ENCODE measurements at regions not wholly inside any gene's neighbourhood (a gene's known extent, or its start where the extent isn't known, plus 50 kb on each side); places are given as distances from the start of the nearest gene placed in this dataset.

DNA sequence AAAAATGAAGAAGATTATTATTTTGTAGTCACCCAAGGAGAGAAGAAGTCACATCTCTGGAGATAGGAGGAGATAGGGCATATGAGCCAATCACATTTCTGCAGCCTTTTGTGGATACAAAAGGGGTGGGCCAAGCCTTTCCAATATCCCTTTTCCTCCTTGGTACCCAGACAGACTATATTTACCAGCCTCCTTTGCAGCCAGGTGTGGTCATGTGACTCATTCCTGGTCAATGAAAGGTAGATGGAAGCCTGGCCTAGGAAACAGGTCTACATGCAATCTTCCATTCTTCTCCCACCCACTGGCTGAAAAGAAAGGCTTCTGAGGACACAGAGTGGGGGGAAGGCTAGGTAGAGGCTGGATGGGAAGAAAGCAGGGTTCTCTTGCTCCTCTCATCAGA lies 58.1 kb upstream of the ERG start:
- no peak for DNase-seq (ENCODE audit: low read depth)

DNA sequence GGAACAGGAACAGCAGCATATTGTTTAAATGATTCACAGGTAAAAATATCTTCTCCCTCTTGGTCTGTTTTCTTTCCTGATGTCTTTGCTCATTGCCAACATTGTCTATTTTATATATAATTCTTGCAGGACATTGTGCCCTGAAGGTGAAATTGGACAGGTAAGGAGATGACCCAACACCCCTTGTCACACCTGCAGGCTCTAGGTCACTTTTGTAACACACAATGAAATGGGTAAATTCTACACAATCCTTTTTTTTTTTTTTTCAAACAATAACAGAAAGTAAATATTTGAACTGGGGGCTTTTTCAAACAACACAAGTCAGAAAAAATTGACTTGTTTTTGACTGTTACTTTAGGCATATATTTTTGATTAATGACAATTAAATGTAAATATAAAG lies 62.9 kb upstream of the ERG start:
- no peak for DNase-seq (ENCODE audit: low read depth)

DNA sequence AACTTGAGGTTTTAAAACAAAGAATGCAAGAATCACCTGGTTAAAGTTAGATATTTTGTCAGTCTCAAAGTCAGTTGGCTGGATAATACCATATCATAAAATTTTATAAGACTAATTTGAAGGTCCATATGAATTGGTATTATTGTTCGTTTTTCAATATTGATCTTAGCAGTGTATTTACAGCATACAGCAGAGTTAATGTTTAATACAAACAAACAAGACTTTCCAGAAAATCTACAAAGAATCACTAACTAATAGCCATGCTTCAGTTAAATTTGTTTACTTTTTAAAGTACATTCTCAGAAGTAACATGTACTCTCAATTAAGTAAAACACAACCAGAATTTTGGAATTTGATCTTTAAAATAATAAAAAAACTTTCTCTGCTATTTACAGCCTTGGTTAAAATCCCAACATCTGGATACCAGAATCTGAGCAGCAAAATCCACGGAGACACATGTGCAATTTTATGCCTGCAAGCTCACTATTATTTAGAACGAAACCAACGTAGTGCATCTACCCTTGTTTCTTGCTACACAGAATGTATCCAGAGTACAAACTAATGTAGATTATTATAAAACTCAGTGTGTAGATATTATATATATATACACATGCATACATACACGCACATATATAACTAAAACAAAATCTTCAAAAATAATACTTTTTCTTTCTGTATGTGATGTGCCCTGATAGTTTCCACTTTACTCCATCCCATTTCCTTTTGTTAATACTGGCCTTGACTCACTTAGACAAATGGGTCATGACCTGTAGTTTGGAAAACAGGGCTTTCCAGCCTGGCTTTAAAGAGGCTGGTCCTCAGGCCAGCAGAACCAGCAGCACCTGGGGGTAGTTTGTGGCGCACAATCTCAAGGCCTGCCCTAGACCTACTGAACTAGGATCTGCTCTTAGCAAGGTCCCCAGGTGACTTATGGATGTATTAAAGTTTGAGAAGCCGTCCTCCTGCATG lies 63.6 kb upstream of the ERG start:
- DNase-seq (ENCODE audit: low read depth), result no peak

DNA sequence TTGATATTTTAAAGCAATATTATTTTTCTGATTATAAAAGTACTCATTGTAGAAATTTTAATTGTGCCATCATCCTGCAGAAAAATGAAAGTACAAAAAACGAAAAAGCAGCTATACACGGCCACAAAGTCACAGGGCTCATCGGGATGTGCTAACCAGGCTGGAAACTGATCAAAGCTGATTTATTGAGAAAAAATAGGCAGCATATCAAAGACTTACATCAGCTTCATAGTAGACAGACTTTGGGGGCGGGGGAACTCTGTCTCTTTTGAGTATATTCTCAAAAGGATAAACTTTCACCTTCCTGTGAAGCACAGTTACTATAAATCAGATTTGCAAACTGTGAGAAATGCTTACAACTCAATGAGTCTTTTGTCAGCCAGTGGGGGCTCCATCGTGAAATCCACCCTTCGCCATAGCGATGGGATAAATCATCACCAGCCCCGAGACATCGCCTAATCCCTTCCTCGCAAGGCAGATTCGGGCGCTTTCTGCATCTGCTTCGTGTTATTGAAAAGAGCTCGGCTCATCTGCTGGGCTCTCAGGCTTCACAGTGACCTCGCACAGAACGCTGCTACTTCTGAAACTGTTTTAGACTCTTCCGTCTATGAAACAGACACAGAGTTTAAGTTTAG lies 69.2 kb upstream of the ERG start:
- no peak for DNase-seq (ENCODE audit: low read depth)

DNA sequence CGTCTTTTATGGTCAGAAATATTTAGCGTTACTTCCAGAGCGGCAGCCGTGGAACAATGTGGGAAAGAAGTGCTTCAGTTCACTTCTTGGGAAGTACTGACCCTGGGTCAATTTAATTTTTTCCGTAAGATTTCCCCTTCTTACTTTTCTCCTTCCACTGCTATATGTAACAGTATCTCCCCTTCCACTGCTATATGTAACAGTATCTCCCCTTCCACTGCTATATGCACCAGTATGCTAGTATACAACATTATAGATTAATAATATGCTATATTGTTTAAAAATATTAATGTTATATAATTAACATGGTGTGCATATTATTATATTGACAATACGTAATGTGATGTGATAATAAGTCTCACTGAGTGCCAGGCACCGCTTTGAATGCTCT lies 69.7 kb upstream of the ERG start:
- no peak for DNase-seq (ENCODE audit: low read depth)

DNA sequence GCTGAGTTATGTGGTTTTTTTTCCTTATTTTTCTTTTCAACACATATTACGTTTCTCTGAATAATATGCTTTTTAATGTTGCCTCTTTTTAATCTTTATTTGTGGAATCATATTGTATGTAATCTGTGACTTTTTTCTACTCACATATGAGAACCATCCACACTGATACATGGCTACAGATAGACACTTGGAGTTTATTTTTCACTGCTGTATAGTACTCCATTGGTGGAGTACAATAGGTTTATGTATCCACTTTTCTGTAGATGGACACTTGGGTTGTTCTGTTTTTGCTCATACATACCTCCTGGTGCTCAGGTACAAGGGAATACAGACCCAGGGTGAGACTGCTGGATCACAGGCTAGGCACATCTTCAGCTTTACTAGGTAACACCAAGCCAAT lies 71.5 kb upstream of the ERG start:
- DNase-seq (ENCODE audit: low read depth), result no peak

DNA sequence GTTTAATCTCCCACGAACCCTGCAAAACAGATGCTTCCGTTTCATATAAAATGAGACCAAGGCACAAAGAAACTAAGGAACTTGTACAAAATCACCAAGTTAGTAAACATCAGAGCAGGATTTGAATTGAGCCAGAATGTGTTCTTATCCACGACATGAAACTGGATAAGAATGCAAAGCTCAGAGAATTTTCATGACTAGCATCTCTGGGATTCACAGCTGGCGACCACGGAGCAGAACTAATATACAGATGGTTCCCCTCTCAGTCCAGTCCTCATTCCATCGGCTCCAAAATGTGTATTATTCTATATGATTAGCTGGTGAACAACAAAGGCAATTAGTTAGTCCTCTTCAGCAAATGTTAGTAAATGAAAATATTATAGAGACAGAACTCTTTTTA lies 72.3 kb upstream of the ERG start:
- no peak for DNase-seq (ENCODE audit: low read depth)

DNA sequence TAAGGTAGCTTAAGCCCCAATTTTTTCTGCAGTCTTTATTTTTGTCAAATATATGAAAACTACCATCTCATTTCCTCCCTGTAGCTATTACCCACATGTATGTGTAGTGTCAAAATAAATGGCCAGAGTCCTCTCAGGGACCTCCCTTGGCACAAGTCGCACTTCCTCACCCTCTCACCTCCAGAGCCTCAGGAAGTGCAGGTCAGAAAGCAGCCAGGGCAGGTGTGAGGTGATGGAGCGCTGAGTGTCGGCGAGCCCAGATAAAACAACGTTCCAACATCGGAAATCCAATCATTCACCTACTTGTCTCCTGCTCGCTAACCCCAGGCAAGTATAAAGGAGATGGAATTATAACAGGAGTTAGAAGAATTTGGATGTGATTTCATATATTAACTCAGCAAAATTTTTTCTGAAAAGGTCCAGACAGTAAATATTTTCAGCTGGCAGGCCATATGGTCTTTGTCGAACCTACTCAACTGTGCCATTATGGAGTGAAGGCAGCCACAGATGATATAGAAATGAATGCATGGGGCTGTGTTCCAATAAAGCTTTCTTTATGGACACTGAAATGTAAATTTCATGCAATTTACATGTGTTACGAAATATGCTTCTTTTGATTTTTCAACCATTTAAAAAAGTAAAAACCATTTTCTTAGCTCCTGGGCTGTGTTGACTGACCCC lies 76.8 kb upstream of the ERG start:
- DNase-seq (ENCODE audit: low read depth), result no peak

DNA sequence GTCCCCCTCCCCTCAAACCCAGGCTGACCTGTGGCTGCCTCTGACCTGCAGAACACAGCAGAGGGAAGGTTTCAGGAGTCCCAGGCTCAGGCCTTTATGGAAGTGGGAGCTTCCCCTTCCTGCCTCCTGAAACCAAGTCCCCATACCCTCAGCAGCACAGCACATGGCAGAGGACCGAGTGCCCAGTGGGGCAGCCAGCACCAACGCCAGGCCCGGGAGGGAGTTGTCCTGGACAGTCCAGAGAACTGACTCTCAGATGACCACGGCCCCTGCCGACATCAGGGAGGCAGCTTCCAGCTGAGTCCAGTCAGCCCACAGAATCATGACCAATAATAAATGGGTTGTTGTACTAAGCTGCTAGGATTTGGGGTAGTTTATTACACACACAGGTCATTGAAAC lies 79.6 kb upstream of the ERG start:
- no peak for DNase-seq (ENCODE audit: low read depth)

DNA sequence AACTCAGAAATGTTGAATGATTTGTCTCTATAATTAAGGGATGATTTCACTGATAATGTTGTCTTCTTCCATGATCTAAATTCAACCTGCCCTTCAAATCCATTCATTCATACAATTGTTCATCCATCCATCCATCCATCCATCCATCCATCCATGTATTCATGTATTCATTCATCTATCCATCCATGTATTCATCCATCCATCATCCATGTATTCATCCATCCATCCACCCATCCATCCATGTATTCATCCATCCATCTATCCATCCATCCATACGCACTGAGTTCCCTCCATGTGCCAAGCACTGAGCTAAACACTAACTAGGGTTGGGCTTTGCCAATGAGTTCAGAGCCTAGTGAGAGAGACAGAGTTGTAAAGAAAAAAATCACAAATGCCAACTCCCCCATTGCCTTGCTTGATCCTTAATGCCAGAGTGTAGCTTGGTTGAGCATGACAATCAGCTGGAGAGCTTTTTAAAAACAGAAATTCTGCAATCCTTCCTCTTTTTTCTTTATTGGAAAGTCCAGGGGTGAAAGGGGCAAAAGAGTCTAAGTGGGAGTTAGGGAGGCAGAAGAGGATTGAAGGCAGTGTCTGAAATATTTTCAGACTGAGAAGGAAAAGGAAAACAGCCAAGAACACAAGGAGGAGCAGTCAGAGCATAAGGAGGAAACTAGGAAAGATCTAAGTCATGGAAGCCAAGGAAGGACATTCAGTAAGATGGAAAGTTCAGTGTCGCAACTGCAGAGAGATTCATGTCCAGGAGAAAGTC lies 92.4 kb upstream of the ERG start:
- DNase-seq (ENCODE audit: low read depth), result no peak

DNA sequence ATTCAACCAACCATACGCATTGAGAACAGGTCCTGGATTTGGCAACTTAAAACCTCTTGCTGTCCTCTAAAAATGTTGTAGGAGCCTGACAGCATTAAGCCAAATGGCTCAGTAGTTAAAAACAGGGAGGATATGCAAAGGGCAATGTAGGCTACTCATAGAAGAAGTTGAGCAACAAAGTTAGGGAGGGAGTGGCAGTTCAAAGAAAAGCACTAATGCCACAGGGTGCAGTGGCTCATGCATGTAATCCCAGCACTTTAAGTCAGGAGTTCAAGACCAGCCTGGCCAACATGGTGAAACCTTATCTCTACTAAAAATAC lies 92.9 kb upstream of the ERG start:
- DNase-seq (ENCODE audit: low read depth), result no peak

DNA sequence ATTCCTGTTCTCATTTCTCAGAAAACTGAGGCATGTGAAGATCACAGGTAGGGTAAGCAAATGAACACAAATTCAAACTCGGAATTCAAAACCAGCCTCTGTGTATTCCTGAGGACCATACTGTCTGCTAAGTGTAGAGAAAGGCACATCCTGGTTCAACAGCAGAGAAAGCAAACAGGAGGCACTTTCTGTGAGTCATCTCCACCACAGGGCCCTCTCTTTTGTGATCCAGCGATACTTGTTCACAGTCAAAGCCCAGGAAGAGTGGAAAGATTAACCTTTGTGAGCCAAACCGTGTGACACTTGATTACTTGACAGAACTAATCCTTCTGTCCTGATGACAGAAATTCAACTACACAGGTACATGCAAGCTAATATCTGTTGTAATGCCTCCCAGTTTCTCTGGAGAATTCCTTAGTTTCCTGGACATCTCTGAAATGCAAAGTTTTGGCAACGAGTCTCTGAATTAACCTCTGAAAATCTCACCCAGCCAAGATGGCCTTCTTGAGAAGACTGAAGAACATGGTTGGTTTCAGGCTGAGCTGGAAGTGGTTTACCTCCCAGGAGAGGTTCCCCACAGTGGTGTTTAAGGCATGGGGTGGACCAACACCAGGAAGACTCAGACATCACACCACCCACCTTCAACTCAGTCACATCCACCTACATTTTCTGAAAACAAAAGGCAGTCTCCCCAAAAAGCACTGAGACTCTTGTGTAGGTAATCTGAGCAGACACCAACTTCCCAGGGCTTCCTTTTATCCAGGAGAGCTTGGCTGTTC lies 98.2 kb upstream of the ERG start:
- DNase-seq (ENCODE audit: low read depth), result no peak

DNA sequence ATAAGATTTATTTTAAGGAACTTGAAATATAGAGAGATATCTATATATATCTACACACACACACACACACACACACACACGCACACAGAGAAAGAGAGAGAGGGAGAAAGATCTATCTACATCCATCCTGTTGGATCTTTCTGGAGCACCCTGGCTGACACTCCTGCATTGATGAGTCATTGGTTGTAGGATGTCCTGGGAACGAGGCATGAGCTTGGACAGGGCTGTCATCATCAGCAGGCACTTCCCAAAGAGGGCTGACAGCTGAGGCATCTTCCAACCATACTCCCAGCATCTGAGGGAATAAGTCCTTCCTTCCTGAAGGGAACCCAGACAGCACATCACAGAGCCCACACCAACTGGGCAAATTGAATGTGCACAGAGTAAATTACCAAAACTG lies 99.1 kb upstream of the ERG start:
- DNase-seq (ENCODE audit: low read depth), result no peak

DNA sequence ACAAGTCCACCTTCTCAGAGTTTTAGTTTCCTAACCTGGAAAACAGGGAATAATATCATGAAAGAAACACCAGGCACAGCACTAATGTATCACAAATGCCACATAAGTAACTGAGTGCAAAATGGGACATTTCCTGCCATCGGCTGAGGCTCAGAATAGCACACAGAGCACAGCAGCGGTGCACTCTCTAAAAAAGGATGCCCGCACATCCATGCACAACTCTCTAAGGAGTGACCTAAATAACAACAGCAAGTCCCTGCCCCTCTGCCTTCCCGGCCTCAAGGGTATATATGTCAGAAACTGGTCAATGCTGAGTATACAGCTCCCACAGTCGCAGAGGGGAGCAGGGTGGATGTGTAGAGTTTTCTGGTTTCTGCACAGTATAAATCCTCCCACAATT lies 100.1 kb upstream of the ERG start:
- no peak for DNase-seq (ENCODE audit: low read depth)

DNA sequence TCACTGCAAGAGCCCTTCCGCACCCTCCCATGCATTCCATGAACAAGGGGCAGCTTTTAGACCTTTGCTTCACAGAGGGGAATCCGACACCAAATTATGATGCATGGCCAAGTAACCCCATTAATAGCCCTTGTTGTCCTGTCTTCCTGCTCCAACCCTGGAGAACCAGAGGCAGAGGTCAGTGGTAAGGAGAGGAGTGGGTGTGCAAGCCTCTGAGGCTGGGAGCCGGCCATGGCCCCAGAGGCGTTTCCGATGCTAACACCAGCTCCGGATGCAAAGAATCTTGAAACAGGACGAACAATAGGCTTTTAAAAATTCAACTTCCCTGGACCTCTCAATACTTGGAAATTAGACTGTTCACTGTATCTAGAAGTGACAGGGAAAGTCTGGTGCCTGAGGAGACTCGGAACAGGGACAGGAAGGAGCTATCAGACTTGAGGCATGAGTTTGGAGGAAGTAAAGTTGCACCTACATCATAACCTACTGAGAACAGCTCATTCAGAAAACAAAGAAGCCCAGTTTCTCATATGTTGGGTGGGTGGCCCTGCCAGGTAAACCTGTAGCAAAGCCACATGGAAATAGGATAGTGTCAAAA lies 101.2 kb upstream of the ERG start:
- DNase-seq (ENCODE audit: low read depth), result no peak

DNA sequence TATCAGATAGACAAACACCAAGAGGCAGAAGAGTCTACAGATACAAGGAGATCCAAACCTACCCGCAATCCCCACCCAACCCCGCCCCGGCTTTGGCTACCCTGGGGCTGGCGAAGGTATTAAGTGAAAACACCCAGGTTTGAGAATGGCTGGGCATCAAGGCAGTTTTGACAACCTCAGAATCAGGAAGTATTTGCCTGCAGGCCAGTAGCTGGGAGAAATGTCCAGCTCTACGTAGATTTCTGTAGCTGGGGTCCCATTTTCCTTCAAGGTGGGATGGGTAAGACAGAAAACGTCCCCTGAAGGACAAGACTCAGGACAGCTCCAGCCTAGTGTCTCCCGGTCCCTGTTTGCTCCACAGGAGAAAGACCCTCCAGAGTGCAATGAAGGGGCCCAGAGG lies 101.8 kb upstream of the ERG start:
- no peak for DNase-seq (ENCODE audit: low read depth)

DNA sequence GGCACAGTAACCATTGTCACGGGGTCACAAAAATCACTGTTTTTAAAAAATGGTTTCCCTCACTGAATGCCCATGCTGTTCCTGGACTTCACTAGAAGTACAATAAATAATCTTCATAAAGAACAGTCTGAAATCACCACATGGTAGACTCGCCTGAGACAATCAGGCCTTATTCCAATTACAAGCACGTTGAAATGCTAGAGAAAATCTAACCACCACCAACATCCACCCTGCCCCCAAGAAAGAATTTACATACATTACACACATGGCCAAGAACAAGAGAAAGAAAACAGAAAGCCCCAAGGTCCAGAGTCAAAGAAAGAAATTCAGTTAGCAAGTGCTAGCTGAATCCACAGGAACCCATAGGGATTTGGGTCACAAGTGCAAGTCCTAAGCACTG lies 107.0 kb upstream of the ERG start:
- no peak for DNase-seq (ENCODE audit: low read depth)

DNA sequence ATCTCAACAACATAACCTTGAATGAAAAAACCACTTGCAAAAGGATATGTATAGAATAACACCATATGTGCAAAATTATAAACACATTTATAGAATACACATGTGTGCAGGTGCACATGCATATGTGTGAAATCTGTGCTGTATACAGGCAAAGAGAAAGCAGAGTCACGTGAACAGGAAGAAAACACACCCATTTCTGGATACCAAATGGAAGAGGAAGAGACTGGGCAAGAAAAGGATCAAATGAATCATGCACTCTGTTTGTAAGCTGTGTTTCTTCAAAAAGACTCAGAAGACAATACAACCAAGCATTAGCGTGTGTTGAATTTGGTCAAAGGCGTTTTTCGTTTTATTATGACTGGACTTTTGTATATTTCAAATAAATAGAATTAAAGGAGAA lies 111.3 kb upstream of the ERG start:
- no peak for DNase-seq (ENCODE audit: low read depth)

DNA sequence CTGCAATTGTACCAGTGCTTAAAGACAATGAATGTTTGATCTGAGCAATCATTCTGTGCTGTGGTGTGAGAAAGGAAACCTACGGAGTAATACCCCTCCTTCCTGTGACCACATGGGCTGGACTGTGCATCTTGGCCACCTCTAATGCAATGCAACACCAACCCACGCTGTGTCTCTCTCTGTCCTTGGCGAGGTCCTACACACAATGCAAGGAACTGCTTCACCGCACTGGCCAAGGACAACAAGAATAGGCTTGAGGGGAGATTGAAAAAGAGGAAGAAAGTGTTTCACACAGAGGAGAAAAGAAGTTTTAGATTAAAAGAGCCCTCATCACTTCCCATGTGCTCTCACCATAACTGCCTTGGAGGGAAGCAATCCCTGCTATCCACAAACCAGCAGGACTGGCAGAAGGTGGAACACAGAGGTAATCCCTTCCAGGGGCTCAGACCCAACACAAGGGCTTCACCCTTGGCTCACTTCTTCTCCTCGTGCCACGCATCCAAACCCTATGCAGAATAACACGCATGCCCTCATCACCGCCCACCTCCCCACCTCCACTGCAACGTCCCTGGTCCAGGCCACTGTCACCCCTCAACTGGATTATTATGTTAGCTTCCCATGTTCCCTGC lies 112.5 kb upstream of the ERG start:
- no peak for DNase-seq (ENCODE audit: low read depth)

DNA sequence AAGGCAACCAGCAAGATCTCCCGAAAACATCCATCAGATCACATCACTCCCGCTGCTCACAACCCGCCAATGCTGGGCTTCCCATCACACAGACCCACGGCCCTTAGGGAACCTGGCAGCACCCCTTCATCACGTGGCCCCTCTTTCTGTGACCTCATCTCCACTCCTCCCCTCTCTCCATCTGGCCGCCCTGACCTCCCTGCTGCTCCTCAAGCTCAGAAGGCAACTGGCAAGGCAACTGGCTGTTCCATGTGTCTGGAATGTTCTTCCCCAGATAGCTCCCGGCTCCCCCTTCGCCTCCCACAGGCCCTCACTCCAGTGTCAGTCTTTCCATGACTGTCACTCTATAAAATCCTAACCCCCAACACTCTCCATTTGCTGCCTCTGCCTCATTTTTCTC lies 113.0 kb upstream of the ERG start:
- no peak for DNase-seq (ENCODE audit: low read depth)

DNA sequence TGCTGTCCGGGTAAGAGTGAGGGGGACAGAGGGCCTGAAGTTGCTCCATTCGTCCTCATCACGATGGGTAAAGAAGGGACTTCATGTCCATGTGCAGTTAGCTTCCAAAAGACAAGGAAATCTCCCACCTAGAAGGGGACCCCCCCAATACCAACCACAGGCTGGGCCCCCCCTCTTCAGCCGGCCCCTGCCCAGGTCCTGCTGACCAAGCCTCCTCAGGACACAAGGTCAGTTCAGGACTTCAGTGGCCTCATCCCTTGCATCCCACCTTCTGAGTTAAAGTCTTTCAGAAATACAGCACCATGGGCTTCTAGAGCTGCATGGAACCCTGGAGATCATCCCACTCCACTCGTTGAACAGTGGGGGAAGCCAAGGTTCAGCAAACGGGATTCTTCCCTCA lies 115.4 kb upstream of the ERG start:
- DNase-seq (ENCODE audit: low read depth), result no peak

Measured in activated T-cell treated with anti-CD3 and anti-CD28 coated beads for 48 hours (primary cell).